ENCODE measurements at regions not wholly inside any gene's neighbourhood (a gene's known extent, or its start where the extent isn't known, plus 50 kb on each side); places are given as distances from the start of the nearest gene placed in this dataset.

- intact Hi-C loops (cut with DNase I): loop anchor here in 1 of 2 donors (10.0 kb wide), 1 partner anchor 137 kb away; no protein-coding TSS in a partner anchor
- H3K27me3 ChIP-seq: peaks cover 0 to 9% of the 10 kb centered on the region in 2 donors
- no peaks in the 10 kb centered on the region for H3K36me3 ChIP-seq
Observed at GRCh38 chr15:68871507-68871906, 50.8 kb upstream of the ANP32A start.

GRCh38 chr15:68874788-68875187 lies 54.1 kb upstream of the ANP32A start:
- no peaks in the 10 kb centered on the region for H3K9me3 ChIP-seq
- peaks cover 4 to 7% of the 10 kb centered on the region in 2 donors for H3K4me1 ChIP-seq
- peaks cover 0 to 9% of the 10 kb centered on the region in 2 donors for H3K27me3 ChIP-seq
- no peaks in the 10 kb centered on the region for H3K36me3 ChIP-seq
- ATAC-seq: no peak
- TF ChIP-seq CTCF (IDR thresholded peaks at IDR 0.05): no peak
- no peak overlapping the region for H3K4me3 ChIP-seq
- no peak for DNase-seq
- H3K27ac ChIP-seq: no peak overlapping the region
- intact Hi-C loops (cut with DNase I): loop anchor here (5.0 to 10.0 kb wide), 3 partner anchors 140 to 322 kb away; no protein-coding TSS in a partner anchor

More at GRCh38 chr15:68871507-68871906, 50.8 kb upstream of the ANP32A start:
- Histone ChIP-seq H3K4me3 (no peak overlapping the region), H3K4me1 (peaks cover 4 to 7% of the 10 kb centered on the region in 2 donors), H3K27ac (no peak overlapping the region), H3K9me3 (no peaks in the 10 kb centered on the region)
- DNase-seq: no peak
- no peak for TF ChIP-seq CTCF (IDR thresholded peaks at IDR 0.05)
- ATAC-seq: no peak

GRCh38 chr15:68875377-68876116 lies 54.8 kb upstream of the SPESP1 start:
- peak overlapping the region in 1 of 2 donors; percentile 22 for H3K4me3 ChIP-seq
- DNase-seq: peak; percentile 88 to 99 (median 93)
- TF ChIP-seq CTCF (IDR thresholded peaks at IDR 0.05): peak; percentile 80 to 88
- peak; percentile 98 for ATAC-seq
- no peaks in the 10 kb centered on the region for H3K9me3 ChIP-seq
- peaks cover 4 to 7% of the 10 kb centered on the region in 2 donors for H3K4me1 ChIP-seq
- no peak overlapping the region for H3K27ac ChIP-seq
- intact Hi-C loops (cut with DNase I): loop anchor here (5.0 to 10.0 kb wide), 3 partner anchors 141 to 323 kb away; no protein-coding TSS in a partner anchor
- no peaks in the 10 kb centered on the region for H3K36me3 ChIP-seq
- peaks cover 0 to 9% of the 10 kb centered on the region in 2 donors for H3K27me3 ChIP-seq

- intact Hi-C loops (cut with DNase I): loop anchor here (5.0 to 10.0 kb wide), 3 partner anchors 143 to 325 kb away; no protein-coding TSS in a partner anchor
- no peak for ATAC-seq
- H3K9me3 ChIP-seq: no peaks in the 10 kb centered on the region
Observed at GRCh38 chr15:68877626-68878025, 52.7 kb upstream of the SPESP1 start.

More at GRCh38 chr15:68877626-68878025, 52.7 kb upstream of the SPESP1 start:
- H3K27me3 ChIP-seq: peaks cover 0 to 9% of the 10 kb centered on the region in 2 donors
- H3K27ac ChIP-seq: no peak overlapping the region
- no peak for DNase-seq
- no peaks in the 10 kb centered on the region for H3K36me3 ChIP-seq
- TF ChIP-seq CTCF (IDR thresholded peaks at IDR 0.05): no peak
- H3K4me3 ChIP-seq: no peak overlapping the region
- peaks cover 4 to 7% of the 10 kb centered on the region in 2 donors for H3K4me1 ChIP-seq
